SU-DHL-6 (cell line): ENCODE measurements at regions not wholly inside any gene's neighbourhood (a gene's known extent, or its start where the extent isn't known, plus 50 kb on each side); places are given as distances from the start of the nearest gene placed in this dataset.

Experiments
- H2AFZ ChIP-seq: fragments of 200-600 bp; sonication (generic); 2 replicates; pipeline ENCODE4 v1.6.1; 2014; ENCODE audit warnings: low read depth, mild to moderate bottlenecking, moderate library complexity, mixed read lengths, antibody characterized with exemption, low read length; ENCODE audit not compliant: severe bottlenecking
- H3F3A ChIP-seq: fragments of 200-600 bp; shearing (Covaris generic); 2 replicates; pipeline ENCODE4 v1.6.0; 2016; ENCODE audit warnings: antibody characterized with exemption, mild to moderate bottlenecking; ENCODE audit not compliant: insufficient read depth
- H3K27ac ChIP-seq: fragments of 200-600 bp; sonication (generic); 2 replicates; pipeline ENCODE4 v1.5.1; 2016; ENCODE audit warnings: low read depth, mild to moderate bottlenecking, low read length, moderate library complexity, mixed read lengths
- H3K27me3 ChIP-seq: fragments of 200-600 bp; sonication (generic), shearing (Covaris generic); 2 replicates; pipeline ENCODE4 v1.6.0; 2014; ENCODE audit warnings: mild to moderate bottlenecking, low read length
- H3K36me3 ChIP-seq: fragments of 200-600 bp; sonication (generic); 2 replicates; pipeline ENCODE4 v1.6.1; 2014; ENCODE audit warnings: mild to moderate bottlenecking, low read length, mixed read lengths
- H3K4me2 ChIP-seq: fragments of 300-600, 200-600 bp; shearing (Covaris generic), sonication (generic); 2 replicates; pipeline ENCODE4 v1.6.0; 2014; ENCODE audit warnings: low read length, low read depth, mild to moderate bottlenecking; ENCODE audit not compliant: poor library complexity, severe bottlenecking
- H3K4me3 ChIP-seq: fragments of 200-600 bp; sonication (generic); 2 replicates; pipeline ENCODE4 v1.5.1; 2014; ENCODE audit warnings: antibody characterized with exemption, low read length, mild to moderate bottlenecking, mixed read lengths; ENCODE audit not compliant: insufficient read depth, poor library complexity, severe bottlenecking
- H3K79me2 ChIP-seq: fragments of 200-600 bp; sonication (generic); 2 replicates; pipeline ENCODE4 v1.6.1; 2014; ENCODE audit warnings: mild to moderate bottlenecking, low read length, moderate library complexity; ENCODE audit not compliant: insufficient read depth
- H3K9ac ChIP-seq: fragments of 200-600 bp; sonication (generic); 2 replicates; pipeline ENCODE4 v1.7.0; 2014; ENCODE audit warnings: mild to moderate bottlenecking, low read length
- H3K9me2 ChIP-seq: fragments of 200-600 bp; sonication (generic); replicated peaks from 2 replicates; pipeline ENCODE4 v1.6.1; 2014; ENCODE audit warnings: low read length; ENCODE audit not compliant: insufficient read depth
- H3K9me3 ChIP-seq: fragments of 200-600 bp; sonication (generic); 2 replicates; pipeline ENCODE4 v1.6.1; 2014; ENCODE audit warnings: low read length, mixed read lengths; ENCODE audit not compliant: insufficient read depth
- H4K20me1 ChIP-seq: fragments of 200-600 bp; sonication (generic); 2 replicates; pipeline ENCODE4 v1.6.1; 2014; ENCODE audit warnings: low read depth, mild to moderate bottlenecking, antibody characterized with exemption, low read length, moderate library complexity, mixed read lengths
- EZH2phosphoT487 ChIP-seq: fragments of 200-600 bp; sonication (generic), shearing (Covaris generic); conservative IDR thresholded peaks from 2 replicates; pipeline ENCODE4 v1.6.1; 2018; ENCODE audit warnings: mild to moderate bottlenecking, antibody characterized with exemption, low read length, moderate library complexity, mixed read lengths
- TF ChIP-seq, protein P1 (sequence below): fragments of 200-600 bp; sonication (generic); IDR thresholded peaks from one replicate; pipeline ENCODE4 v1.5.1; 2017; ENCODE audit warnings: antibody characterized with exemption, mild to moderate bottlenecking, low read length, moderate library complexity; ENCODE audit not compliant: insufficient read depth, poor library complexity, severe bottlenecking

GRCh38 chr16:74029115-74029792, 267.4 kb upstream of the PSMD7 start:
- H3K9me2 ChIP-seq, result no peaks in the 10 kb centered on the region
- H4K20me1 ChIP-seq, result no peaks in the 10 kb centered on the region
- no peaks in the 10 kb centered on the region for H3K36me3 ChIP-seq
- H3K9me3 ChIP-seq, result no peaks in the 10 kb centered on the region
- H3K27me3 ChIP-seq, result no peaks in the 10 kb centered on the region
- no peak overlapping the region for H3K4me2 ChIP-seq
- TF ChIP-seq, protein P1, sequence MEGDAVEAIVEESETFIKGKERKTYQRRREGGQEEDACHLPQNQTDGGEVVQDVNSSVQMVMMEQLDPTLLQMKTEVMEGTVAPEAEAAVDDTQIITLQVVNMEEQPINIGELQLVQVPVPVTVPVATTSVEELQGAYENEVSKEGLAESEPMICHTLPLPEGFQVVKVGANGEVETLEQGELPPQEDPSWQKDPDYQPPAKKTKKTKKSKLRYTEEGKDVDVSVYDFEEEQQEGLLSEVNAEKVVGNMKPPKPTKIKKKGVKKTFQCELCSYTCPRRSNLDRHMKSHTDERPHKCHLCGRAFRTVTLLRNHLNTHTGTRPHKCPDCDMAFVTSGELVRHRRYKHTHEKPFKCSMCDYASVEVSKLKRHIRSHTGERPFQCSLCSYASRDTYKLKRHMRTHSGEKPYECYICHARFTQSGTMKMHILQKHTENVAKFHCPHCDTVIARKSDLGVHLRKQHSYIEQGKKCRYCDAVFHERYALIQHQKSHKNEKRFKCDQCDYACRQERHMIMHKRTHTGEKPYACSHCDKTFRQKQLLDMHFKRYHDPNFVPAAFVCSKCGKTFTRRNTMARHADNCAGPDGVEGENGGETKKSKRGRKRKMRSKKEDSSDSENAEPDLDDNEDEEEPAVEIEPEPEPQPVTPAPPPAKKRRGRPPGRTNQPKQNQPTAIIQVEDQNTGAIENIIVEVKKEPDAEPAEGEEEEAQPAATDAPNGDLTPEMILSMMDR, result no peak
- no peak for TF ChIP-seq EZH2phosphoT487
- no peak overlapping the region for H3K4me3 ChIP-seq
- H3K27ac ChIP-seq, result no peak overlapping the region
- H3K79me2 ChIP-seq, result no peaks in the 10 kb centered on the region
- H3K9ac ChIP-seq, result no peak overlapping the region
- no peaks in the 10 kb centered on the region for H3F3A ChIP-seq
- no peak overlapping the region for H2AFZ ChIP-seq

GRCh38 chr16:74026373-74027281, 270.0 kb upstream of the PSMD7 start:
- no peak overlapping the region for H3K9ac ChIP-seq
- no peaks in the 10 kb centered on the region for H3K36me3 ChIP-seq
- no peaks in the 10 kb centered on the region for H3K9me2 ChIP-seq
- no peak for TF ChIP-seq EZH2phosphoT487
- TF ChIP-seq, protein P1, result no peak
- no peaks in the 10 kb centered on the region for H3K27me3 ChIP-seq
- no peaks in the 10 kb centered on the region for H4K20me1 ChIP-seq
- H3F3A ChIP-seq, result no peaks in the 10 kb centered on the region
- no peak overlapping the region for H3K27ac ChIP-seq
- no peak overlapping the region for H2AFZ ChIP-seq
- no peaks in the 10 kb centered on the region for H3K79me2 ChIP-seq
- no peaks in the 10 kb centered on the region for H3K9me3 ChIP-seq
- H3K4me2 ChIP-seq, result no peak overlapping the region
- no peak overlapping the region for H3K4me3 ChIP-seq

- H3F3A ChIP-seq, result no peaks in the 10 kb centered on the region
- H4K20me1 ChIP-seq, result no peaks in the 10 kb centered on the region
- TF ChIP-seq EZH2phosphoT487, result no peak
- TF ChIP-seq, protein P1, result no peak
- no peak overlapping the region for H3K4me3 ChIP-seq
- no peaks in the 10 kb centered on the region for H3K27me3 ChIP-seq
- no peak overlapping the region for H3K9ac ChIP-seq
- H2AFZ ChIP-seq, result no peak overlapping the region
- H3K36me3 ChIP-seq, result no peaks in the 10 kb centered on the region
- no peak overlapping the region for H3K27ac ChIP-seq
- H3K4me2 ChIP-seq, result no peak overlapping the region
- no peaks in the 10 kb centered on the region for H3K9me3 ChIP-seq
- H3K79me2 ChIP-seq, result no peaks in the 10 kb centered on the region
- no peaks in the 10 kb centered on the region for H3K9me2 ChIP-seq
Observed at GRCh38 chr16:74024953-74025352, 271.7 kb upstream of the PSMD7 start.
